ENCODE measurements at regions not wholly inside any gene's neighbourhood (a gene's known extent, or its start where the extent isn't known, plus 50 kb on each side); places are given as distances from the start of the nearest gene placed in this dataset.
"Not testable (repeated sequence)": the region's sequence is repeated elsewhere in the genome, so short reads cannot be mapped to it uniquely, and the experiment has no call there.

GRCh38 chr7:3094701-3095445 lies 51.2 kb upstream of the CARD11 start:
- DNase-seq (ENCODE audit: low spot score), result no peak
- no peak for FAIRE-seq

GRCh38 chr7:3097734-3098133 lies 54.1 kb upstream of the CARD11 start:
- no peak for FAIRE-seq

GRCh38 chr7:3102159-3102558 lies 58.5 kb upstream of the CARD11 start:
- DNase-seq (ENCODE audit: low spot score) (no peak), FAIRE-seq (no peak)

More at GRCh38 chr7:3097734-3098133, 54.1 kb upstream of the CARD11 start:
- no peak for DNase-seq (ENCODE audit: low spot score)

GRCh38 chr7:3103614-3104398 lies 60.1 kb upstream of the CARD11 start:
- FAIRE-seq, result no peak
- DNase-seq (ENCODE audit: low spot score), result no peak

- DNase-seq (ENCODE audit: low spot score) (no peak), FAIRE-seq (no peak)
Observed at GRCh38 chr7:3105856-3106255, 62.2 kb upstream of the CARD11 start.

GRCh38 chr7:3106361-3106826 lies 62.7 kb upstream of the CARD11 start:
- FAIRE-seq (no peak), DNase-seq (ENCODE audit: low spot score) (no peak)

- DNase-seq (ENCODE audit: low spot score) (no peak), FAIRE-seq (no peak)
Observed at GRCh38 chr7:3107228-3107763, 63.6 kb upstream of the CARD11 start.

GRCh38 chr7:3107889-3108570 lies 64.4 kb upstream of the CARD11 start:
- FAIRE-seq (no peak), DNase-seq (ENCODE audit: low spot score) (no peak)

GRCh38 chr7:3109311-3109915 lies 65.7 kb upstream of the CARD11 start:
- FAIRE-seq (no peak), DNase-seq (ENCODE audit: low spot score) (no peak)

GRCh38 chr7:3112479-3113134 lies 68.9 kb upstream of the CARD11 start:
- DNase-seq (ENCODE audit: low spot score) (no peak), FAIRE-seq (no peak)

GRCh38 chr7:3114917-3115316 lies 71.2 kb upstream of the CARD11 start:
- DNase-seq (ENCODE audit: low spot score) (no peak), FAIRE-seq (no peak)

GRCh38 chr7:3117081-3117480 lies 73.4 kb upstream of the CARD11 start:
- no peak for DNase-seq (ENCODE audit: low spot score)
- no peak for FAIRE-seq

GRCh38 chr7:3117488-3118231 lies 74.0 kb upstream of the CARD11 start:
- DNase-seq (ENCODE audit: low spot score), result no peak
- FAIRE-seq, result no peak

GRCh38 chr7:3119352-3119927 lies 75.8 kb upstream of the CARD11 start:
- not testable (repeated sequence) for DNase-seq (ENCODE audit: low spot score); FAIRE-seq

GRCh38 chr7:3119963-3120362 lies 76.3 kb upstream of the CARD11 start:
- no peak for FAIRE-seq
- DNase-seq (ENCODE audit: low spot score), result no peak

GRCh38 chr7:3120513-3120912 lies 76.8 kb upstream of the CARD11 start:
- DNase-seq (ENCODE audit: low spot score) (no peak), FAIRE-seq (no peak)

GRCh38 chr7:3128857-3129490 lies 85.3 kb upstream of the CARD11 start:
- DNase-seq (ENCODE audit: low spot score), result no peak

GRCh38 chr7:3133811-3134385 lies 90.2 kb upstream of the CARD11 start:
- no peak for FAIRE-seq
- DNase-seq (ENCODE audit: low spot score), result no peak

More at GRCh38 chr7:3128857-3129490, 85.3 kb upstream of the CARD11 start:
- no peak for FAIRE-seq

GRCh38 chr7:3134745-3135144 lies 91.1 kb upstream of the CARD11 start:
- no peak for FAIRE-seq
- DNase-seq (ENCODE audit: low spot score), result no peak

Data from RCC 7860 (cell line).